ENCODE measurements at regions not wholly inside any gene's neighbourhood (a gene's known extent, or its start where the extent isn't known, plus 50 kb on each side); places are given as distances from the start of the nearest gene placed in this dataset.

DNA sequence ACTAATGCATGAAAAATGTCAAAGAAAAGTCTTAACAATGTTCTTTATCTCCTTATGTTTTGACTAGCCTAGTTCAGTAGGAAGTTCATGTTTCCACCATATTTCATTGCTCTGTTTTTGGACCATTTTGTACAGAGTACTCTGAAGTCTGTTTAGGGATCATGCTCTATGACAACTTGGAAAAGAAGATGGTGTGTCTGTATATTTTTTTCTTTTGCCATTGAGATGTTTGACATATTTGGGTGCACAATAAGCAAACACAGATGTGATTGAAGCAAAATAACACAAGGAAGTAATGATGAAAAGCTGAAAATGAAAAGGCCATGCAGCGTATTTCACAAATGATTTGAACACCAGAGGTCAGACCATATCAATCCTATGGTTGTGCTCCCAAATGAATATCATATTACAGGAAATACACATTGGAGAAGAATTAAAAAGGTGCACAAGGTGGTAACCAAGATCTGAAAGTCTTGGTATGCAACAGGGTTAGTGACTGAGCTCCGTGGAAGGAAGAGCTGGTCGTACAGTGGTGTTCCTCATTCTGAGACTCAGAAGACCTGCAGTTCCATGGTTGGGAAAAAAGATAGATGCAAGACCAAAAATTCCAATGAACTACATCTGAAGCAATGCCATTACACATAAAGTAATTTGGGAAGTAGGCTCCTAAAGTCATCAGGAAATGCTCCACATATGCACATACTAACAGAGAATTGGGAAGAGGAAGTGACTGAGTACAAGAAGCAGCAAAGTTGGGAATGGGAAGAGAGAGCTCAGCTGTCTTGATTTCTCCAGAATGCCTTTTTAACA is 463.5 kb downstream of the LMO4 start:
- peak; percentile 49 for DNase-seq

DNA sequence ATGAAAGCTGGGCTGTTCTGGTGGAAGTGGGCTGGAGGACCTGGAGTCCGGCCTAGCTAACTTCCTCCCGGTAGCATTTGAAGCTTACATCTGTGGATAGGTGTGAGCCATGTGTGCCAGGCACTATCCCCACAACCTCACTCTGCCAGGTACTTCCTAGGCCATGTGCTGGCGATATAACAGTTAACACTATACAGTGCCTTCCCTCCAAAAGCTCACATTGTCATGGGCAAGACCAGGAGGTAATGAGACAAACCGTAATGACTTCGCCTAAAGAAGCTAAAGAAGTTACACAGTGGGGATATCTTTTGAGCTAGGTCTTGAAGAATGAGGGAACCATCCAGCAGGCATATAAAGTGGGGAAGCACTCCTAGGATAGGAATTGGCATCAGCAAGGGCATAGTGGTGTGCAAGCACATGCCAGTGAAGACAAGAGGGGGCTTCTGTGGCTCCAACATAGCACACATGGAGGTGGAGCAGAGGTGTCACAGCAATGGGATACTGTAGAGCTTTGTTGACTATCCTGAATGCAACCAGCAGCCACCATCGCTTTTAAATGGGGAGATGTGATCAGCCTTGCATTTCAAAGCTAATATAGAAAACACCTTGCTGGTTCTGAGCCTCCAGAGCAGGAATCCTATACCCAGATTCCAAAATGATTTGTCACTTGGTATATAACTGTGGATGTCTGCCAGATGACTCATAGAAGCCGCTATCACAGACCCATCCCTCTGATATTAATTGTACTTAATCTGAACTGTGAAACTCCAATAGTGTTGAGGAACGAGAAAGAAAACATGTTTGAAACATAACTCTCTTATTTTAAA is 466.3 kb downstream of the LMO4 start:
- DNase-seq, result no peak

DNA sequence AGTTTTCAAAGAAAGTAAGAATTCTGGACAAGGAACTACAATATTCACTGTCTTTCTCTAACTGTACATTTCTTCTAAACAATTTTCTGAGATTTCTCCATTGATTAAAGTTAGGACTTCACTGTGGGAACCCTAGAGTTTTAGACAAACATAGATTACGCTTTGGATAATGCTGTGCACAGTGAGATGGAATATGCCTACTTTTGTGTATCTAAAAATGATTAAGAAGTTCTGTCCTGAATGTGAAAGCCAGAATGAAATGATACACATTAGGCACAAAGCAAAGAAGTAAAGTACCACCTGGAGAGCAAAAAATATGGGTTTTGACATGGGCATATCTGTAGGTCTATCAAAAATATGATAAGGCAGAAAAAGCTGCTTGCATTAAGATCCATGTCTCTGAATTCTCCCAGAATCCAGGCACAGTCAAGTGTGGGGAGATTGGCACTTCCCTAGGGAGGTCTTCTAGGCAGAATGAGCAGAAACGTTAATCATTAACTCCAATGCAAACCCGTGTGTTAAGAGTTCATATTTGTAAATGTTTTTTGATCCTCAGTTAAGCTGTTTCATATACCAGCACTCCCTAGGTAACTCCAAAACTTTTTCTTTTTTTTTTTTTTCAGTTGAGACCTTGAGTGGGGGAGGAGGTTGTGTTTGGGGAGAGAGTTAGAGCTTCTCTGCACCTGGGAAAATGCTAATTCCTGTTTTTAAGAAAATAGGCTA is 467.1 kb downstream of the LMO4 start:
- no peak for DNase-seq

GRCh38 chr1:87796471-87796901 is 467.8 kb downstream of the LMO4 start:
- no peak for DNase-seq

DNA sequence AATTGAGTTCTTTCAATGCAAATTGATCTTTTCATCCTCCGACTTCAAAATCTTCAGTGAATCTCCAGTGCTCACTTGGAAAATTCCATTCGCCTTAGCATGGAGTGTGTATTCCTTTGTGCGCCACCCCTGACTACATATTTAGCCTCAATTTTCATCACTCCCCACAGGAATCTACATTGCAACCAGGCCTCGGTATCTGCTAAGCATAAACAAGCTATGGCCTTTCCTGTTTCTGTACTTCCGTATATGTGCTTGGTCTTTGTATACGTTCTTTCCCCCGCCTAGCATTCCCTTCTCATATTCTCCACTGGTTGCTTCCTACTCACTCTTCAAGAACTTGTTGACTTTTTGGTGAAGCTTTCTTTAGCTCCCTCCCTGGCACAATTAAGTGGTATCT is 470.8 kb downstream of the LMO4 start:
- DNase-seq, result no peak

GRCh38 chr1:87800006-87800405 is 471.3 kb downstream of the LMO4 start:
- DNase-seq, result no peak

DNA sequence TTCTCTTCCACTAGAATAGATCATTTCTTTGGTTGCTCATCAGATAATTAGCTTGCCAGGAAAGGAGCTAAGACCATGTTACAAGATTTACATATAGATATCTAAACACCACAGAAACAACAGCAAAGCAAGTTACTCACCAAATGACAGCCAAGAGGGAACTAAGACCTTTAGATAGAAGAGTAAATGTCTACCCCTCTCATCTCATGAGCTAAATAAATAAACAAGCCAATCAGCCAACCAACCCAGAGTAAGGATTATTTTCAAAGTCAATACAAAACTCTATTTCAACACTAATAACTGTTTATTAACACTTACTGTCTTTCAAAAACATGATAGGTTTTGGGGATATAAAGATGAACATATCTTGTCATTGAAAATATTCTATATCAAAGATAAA is 474.7 kb downstream of the LMO4 start:
- no peak for DNase-seq

DNA sequence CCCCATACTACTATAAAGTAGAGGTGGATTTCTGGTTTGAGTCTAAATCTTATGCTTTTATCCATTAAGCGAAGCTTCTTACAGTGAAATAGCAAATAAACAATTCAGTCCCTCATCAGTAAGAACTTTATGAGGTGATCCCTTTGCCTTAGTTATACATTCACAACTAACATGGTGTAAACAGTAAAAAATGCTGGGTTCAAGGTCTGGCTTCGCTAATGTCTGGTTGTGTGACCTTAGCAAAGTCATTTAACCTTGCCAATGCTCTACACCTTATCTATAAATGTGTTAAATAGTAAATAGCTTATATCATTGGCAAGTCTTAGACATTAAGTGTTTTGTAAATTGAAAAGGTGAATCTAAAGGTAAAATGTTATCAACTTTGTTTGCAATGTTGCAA is 475.4 kb downstream of the LMO4 start:
- no peak for DNase-seq

DNA sequence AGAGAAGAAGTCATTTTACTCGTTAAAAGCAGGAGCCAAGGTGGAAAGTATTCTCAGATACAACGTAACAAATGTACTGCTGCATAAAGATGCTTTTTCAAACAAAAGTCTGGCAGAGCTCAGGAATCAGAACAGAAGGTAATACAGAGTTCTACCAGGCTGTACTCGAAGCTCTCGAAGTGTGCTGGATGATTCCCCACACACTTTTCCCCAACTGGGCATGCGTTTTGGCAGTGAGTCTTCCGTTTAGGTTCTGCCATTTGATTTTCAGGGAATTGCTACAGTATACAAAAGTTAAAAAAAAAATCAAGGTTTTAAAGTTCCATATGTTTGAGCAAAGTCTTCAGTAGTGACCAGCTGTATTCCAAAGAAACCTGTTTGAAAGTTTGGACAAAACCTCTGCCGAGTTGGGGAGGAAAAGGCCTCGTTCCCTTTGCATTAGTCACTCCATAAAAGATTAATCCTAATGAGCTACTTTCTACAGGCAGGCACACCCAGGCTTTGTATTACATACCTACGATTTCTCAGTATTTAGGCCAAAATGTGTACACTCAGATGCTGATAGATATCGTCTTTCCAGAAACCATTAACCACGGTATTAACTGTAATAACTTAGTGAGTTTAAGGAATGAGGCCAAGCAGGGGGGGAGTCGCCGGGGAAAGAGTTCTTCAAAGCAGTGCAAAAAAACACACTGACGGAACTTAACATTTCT is 477.1 kb downstream of the LMO4 start:
- no peak for DNase-seq

GRCh38 chr1:87806379-87807094 is 477.9 kb downstream of the LMO4 start:
- DNase-seq, result no peak

DNA sequence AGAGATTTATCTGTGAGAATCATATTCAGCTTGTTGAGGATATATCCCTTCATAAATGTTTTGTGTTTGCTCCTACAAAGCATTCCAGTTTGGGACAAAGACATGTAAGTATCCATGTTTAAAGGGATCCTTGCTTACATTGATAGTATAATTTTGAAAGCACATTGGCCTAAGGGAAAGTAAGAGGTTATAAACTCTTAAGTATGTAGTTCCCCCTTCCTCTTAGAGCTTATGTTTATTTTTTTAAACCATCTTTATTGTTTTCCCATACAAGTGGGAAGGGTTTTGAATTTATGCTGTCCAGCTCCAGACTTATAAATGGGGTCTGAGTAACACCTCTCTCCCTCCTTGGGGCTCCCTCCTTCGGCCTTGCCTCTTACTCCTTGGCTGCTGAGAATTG is 481.5 kb downstream of the LMO4 start:
- DNase-seq, result no peak

- no peak for DNase-seq
Observed at GRCh38 chr1:87812871-87813577, 484.3 kb downstream of the LMO4 start.

- no peak for DNase-seq
Observed at GRCh38 chr1:87814573-87814972, 485.9 kb downstream of the LMO4 start.

GRCh38 chr1:87816646-87817045 is 488.0 kb downstream of the LMO4 start:
- DNase-seq, result no peak

DNA sequence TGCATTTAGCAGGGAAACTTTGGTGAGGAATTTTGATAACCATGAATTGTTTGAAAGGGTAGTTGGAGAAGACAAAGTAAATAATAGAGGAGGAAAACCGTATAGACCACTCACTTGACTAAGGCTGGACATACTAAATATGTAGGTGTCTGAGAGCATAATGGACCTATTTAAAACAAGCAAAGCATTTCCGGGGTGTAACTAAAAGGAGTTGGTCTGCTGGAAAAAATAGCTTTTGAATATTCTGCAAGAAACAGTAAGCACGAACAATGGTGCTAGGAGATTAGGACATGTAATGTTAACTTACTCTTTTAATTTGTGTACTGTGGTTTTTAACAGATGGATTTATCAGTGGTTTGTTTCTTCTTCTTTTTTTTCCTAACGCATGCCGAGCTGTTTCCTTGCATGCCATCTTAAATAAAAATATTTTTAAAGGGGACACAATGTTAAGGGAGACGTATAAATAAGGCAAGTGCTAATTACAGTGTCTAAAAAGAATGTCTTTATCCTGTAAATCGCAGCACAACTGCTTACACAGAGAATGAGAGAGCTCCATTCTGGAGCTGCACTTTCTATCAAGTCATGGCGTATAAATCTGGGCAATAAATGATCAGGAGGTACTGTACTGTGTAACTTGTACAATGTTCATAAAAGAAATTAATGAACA is 492.1 kb downstream of the LMO4 start:
- no peak for DNase-seq

DNA sequence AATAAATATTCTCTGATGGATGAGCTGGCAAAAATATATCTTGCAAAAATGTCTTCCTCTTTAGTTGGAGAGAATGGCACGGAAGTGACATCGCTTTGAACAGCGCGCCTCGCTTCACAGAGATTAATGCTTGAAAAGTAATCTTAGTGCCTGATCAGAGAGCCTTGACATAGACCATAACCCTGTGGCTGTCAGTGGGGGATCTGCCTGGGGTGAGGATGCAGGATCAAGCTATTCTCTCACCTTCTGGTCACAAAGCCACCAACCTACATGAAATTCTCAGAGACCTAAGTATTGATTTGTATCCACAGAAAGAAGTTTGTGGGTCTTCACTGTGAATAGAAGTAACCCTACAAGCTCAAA is 492.6 kb downstream of the LMO4 start:
- DNase-seq, result no peak

DNA sequence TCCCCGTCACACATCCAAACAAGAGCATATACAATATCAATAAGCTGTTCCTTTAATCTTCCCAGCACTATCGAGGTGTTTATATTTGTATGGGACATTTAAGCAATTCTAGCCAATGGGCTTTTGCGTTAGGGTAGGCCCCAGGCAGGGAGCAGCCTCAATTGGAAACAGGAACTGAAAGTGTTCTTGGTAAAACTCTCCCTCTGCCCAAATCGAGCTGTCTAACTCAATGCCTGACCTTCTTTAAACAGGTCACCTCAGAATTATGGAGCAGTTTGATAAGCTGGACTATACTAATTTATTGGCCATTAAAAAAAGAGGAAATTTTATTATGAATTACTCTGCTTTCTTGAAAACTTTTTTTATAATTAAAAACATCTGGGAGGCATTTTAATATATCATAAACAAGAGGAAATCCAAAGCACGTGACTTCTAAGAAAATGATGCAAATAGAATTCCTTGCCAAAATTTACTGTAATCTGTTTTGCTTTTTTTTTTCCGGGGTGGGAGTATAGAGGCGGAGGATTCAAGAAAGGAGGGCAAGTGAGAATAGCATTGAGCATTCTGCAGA is 498.1 kb downstream of the LMO4 start:
- DNase-seq, result peak; percentile 69

GRCh38 chr1:87829360-87829759 is 500.7 kb downstream of the LMO4 start:
- no peak for DNase-seq

- peak; percentile 7 for DNase-seq
Observed at GRCh38 chr1:87830432-87830978, 501.8 kb downstream of the LMO4 start.

- peak; percentile 63 for DNase-seq
Observed at GRCh38 chr1:87833166-87833565, 504.5 kb downstream of the LMO4 start.
